CD4-positive, alpha-beta T cell treated with Interleukin-2 at 100 ng/mL for 4 hours (primary cell): ENCODE measurements at regions not wholly inside any gene's neighbourhood (a gene's known extent, or its start where the extent isn't known, plus 50 kb on each side); places are given as distances from the start of the nearest gene placed in this dataset.

ENCODE experiments used
- DNase-seq: peaks from one replicate; pipeline ENCODE4 v3.0.0-alpha.2; 2020; ENCODE audit warnings: low spot score

GRCh38 chr1:37391211-37392011, 83.0 kb upstream of the ZC3H12A start:
- DNase-seq = no peak

- no peak for DNase-seq
Observed at GRCh38 chr1:37392051-37392450, 82.3 kb upstream of the ZC3H12A start.

GRCh38 chr1:37393173-37394120, 80.9 kb upstream of the ZC3H12A start:
- no peak for DNase-seq

GRCh38 chr1:37394574-37395464, 79.6 kb upstream of the ZC3H12A start:
- no peak for DNase-seq

DNA sequence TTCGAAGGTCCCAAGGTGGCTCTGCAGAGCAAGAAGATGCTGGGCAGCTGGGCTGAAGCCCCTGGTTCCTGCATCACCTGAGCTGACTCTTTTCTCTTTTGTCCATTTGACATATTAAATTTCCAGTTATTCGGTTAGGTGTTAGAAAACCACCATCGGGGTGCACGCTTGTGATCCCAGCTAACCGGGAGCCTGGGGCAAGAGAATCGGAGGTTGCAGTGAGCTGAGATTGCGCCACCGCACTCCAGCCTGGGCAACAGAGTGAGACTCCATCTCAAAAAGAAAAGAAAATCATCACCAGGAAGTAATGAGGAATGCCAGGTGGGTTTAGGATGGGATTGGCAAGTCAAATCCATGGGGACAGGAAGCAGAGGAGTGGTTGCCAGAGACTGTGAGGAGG, 76.3 kb upstream of the ZC3H12A start:
- no peak for DNase-seq

GRCh38 chr1:37399205-37399604, 75.2 kb upstream of the ZC3H12A start:
- no peak for DNase-seq

- DNase-seq = no peak
Observed at GRCh38 chr1:37399830-37400464, 74.4 kb upstream of the ZC3H12A start.

GRCh38 chr1:37400466-37401225, 73.7 kb upstream of the ZC3H12A start:
- no peak for DNase-seq

GRCh38 chr1:37403166-37403565, 71.2 kb upstream of the ZC3H12A start:
- DNase-seq = no peak

- DNase-seq = no peak
Observed at GRCh38 chr1:37404711-37405110, 69.7 kb upstream of the ZC3H12A start.

DNA sequence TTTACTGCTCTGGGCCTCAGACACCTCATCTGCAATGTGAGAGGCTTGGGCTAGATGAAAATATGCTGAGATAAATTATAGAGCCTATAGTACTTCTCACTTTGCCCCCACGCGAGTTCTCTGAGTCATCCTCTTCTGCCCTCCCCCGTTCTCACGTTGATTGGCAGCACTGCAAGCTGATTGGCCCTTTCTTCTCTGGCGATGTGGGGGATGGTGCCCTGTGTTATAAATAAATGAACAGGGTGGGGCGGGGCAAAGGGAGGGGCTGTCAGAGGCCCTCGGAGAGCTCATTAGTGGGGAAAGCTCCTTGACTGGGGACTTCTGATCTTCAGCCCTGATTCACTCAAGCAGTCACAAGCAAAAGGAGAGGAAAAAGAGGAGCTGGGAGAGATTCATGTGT, 64.3 kb upstream of the ZC3H12A start:
- no peak for DNase-seq

GRCh38 chr1:37410815-37411214, 63.6 kb upstream of the ZC3H12A start:
- DNase-seq = no peak

GRCh38 chr1:37415611-37416244, 58.7 kb upstream of the ZC3H12A start:
- DNase-seq = no peak

GRCh38 chr1:37420456-37420855, 53.9 kb upstream of the ZC3H12A start:
- DNase-seq = no peak

GRCh38 chr1:37423810-37424209, 50.6 kb upstream of the ZC3H12A start:
- no peak for DNase-seq

DNA sequence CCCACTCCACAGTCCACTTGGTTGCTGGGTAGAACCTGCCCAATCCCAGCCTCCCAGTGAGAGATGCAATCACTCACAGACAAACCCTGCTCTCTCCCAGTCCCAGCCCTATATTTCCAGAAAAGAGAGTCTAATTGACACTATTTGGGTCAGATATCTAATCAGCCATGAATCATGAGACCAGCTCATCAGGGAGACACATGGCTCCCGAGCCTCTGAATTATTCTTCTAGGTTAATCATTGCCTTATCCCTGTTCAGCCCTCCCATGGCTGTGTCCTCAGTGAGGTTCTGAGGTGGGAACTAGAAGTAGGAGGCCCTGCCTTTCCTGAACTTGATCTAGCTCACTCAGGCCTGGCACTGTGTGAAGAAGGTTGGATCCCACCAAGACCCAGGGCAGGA, 49.9 kb upstream of the ZC3H12A start:
- no peak for DNase-seq
